ENCODE measurements at regions not wholly inside any gene's neighbourhood (a gene's known extent, or its start where the extent isn't known, plus 50 kb on each side); places are given as distances from the start of the nearest gene placed in this dataset.
"Not testable (repeated sequence)": the region's sequence is repeated elsewhere in the genome, so short reads cannot be mapped to it uniquely, and the experiment has no call there.

DNA sequence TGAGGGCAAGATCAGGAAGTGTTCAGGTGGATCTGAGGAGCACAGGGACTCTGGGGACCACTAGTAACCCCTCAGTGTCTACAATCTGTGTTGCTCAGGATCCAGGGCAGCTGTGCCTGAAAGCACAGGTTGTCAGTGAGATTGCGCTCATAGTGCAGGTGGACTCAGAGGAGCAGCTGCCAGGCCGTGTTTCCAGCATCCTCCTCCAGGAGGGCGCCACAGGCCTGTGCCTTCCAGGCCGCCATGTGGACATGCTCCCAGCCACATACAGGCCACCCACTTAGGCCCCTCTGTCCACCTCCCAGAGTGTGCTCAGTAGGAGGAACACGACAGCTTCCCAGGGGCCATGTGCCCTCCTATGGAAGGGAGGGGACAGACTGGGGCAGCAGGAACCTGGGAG is 52.9 kb upstream of the GOLGA6L22 start:
- TF ChIP-seq, protein P1, sequence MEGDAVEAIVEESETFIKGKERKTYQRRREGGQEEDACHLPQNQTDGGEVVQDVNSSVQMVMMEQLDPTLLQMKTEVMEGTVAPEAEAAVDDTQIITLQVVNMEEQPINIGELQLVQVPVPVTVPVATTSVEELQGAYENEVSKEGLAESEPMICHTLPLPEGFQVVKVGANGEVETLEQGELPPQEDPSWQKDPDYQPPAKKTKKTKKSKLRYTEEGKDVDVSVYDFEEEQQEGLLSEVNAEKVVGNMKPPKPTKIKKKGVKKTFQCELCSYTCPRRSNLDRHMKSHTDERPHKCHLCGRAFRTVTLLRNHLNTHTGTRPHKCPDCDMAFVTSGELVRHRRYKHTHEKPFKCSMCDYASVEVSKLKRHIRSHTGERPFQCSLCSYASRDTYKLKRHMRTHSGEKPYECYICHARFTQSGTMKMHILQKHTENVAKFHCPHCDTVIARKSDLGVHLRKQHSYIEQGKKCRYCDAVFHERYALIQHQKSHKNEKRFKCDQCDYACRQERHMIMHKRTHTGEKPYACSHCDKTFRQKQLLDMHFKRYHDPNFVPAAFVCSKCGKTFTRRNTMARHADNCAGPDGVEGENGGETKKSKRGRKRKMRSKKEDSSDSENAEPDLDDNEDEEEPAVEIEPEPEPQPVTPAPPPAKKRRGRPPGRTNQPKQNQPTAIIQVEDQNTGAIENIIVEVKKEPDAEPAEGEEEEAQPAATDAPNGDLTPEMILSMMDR (IDR thresholded peaks at IDR 0.05), result not testable (repeated sequence)
- TF ChIP-seq EP300 (IDR thresholded peaks at IDR 0.05), result not testable (repeated sequence)
